Tibial nerve (tissue), 4 donors: ENCODE measurements at regions not wholly inside any gene's neighbourhood (a gene's known extent, or its start where the extent isn't known, plus 50 kb on each side); places are given as distances from the start of the nearest gene placed in this dataset.

Experiments
- DNase-seq, 2 donors: peaks; one replicate each; pipeline ENCODE4 v3.0.0-alpha.2; 2019; ENCODE audit warnings: low spot score in 2 of 2
- H3K27ac ChIP-seq, 4 donors: fragments of 200-600 bp; sonication (generic) in 3 of 4; one replicate each; pipeline ENCODE4 v1.5.1; 2017 to 2019; ENCODE audit warnings: mild to moderate bottlenecking in 1 of 4
- H3K27me3 ChIP-seq, 2 donors: fragments of 200-600 bp; sonication (generic) in 1 of 2; one replicate each; pipeline versions ENCODE4 v1.5.1 to v1.6.0; 2017 to 2019
- H3K36me3 ChIP-seq, 3 donors: fragments of 200-600 bp; sonication (generic); one replicate each; pipeline ENCODE4 v1.5.1; 2018 to 2019
- H3K4me1 ChIP-seq, 4 donors: fragments of 200-600 bp; sonication (generic) in 3 of 4; one replicate each; pipeline ENCODE4 v1.5.1; 2017 to 2019
- H3K4me3 ChIP-seq, 4 donors: fragments of 200-600 bp; sonication (generic) in 3 of 4; one replicate each; pipeline ENCODE4 v1.5.1; 2017 to 2019; ENCODE audit warnings: mild to moderate bottlenecking in 1 of 4, moderate library complexity in 1 of 4
- H3K9me3 ChIP-seq, 4 donors: fragments of 200-600 bp; sonication (generic) in 3 of 4; one replicate each; pipeline ENCODE4 v1.5.1; 2017 to 2019
- EP300 ChIP-seq, 2 donors: sonication (generic); formaldehyde crosslinking; IDR thresholded peaks; one replicate each; pipeline ENCODE4 v1.6.1; 2017; ENCODE audit warnings: antibody characterized with exemption in 2 of 2, mild to moderate bottlenecking in 1 of 2
- POLR2A ChIP-seq, 2 donors: fragments of 450-650 bp; IDR thresholded peaks; one replicate each; pipeline ENCODE4 v1.6.1; 2017; ENCODE audit warnings: antibody characterized with exemption in 2 of 2, mild to moderate bottlenecking in 2 of 2, moderate library complexity in 2 of 2
- WGBS, 2 donors: methylation state at CpG; one replicate each; pipeline ENCODE4 v1.1.5; 2018; 5-methylcytosine and 5-hydroxymethylcytosine counted together
- TF ChIP-seq, protein P1 (sequence below), 5 experiments: fragments of 200-600 bp in 3 of 5; fragments of 450-650 bp in 2 of 5; sonication (generic) in 3 of 5; IDR thresholded peaks; one replicate each; pipeline ENCODE4 v1.5.1; 2016 to 2019; ENCODE audit warnings: antibody characterized with exemption in 5 of 5, mild to moderate bottlenecking in 3 of 5, moderate library complexity in 2 of 5

DNA sequence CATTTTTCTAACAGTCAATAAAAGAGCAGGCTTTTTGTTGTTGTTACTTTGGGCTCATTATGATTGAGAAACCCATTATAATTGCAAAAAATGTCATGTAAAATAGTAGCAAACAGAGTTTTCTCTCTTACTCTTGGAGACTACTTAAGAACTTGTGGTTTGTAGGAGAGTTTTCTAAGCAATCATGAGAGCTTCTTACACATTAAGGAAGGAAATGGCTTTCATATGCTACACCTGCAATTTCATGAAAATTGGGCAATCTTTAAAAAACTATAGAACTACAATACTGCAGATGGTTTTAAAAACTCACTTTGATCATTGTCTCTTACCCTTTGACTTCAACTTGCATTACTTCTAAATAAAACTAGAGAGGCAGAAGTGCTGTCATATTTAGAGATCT is 701.8 kb downstream of the ZPLD1 start:
- H3K36me3 ChIP-seq: no peaks in the 10 kb centered on the region

DNA sequence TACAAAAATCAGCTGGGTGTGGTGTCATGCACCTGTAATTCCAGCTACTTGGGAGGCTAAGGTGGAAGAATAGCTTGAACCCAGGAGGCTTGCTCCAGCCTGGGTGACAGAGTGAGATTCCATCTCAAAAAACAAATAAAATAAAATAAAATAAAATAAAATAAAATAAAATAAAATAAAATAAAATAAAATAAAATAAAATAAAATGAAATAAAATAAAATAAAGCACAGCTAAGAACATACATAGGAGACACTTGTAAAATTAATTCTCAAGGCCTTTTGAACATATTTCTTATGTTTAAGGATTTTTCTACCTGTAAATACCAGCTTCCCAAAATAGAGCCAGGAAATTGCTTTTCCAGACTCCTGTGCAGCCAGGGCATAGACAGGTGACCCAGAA is 703.0 kb downstream of the ZPLD1 start:
- no peaks in the 10 kb centered on the region for H3K4me1 ChIP-seq
- no peak overlapping the region for H3K4me3 ChIP-seq
- H3K9me3 ChIP-seq: no peaks in the 10 kb centered on the region
- DNase-seq: no peak
- no peaks in the 10 kb centered on the region for H3K36me3 ChIP-seq
- H3K27ac ChIP-seq: no peak overlapping the region
- no peaks in the 10 kb centered on the region for H3K27me3 ChIP-seq
- no peak for TF ChIP-seq POLR2A (IDR thresholded peaks at IDR 0.05)
- TF ChIP-seq EP300 (IDR thresholded peaks at IDR 0.05): no peak
- TF ChIP-seq, protein P1, sequence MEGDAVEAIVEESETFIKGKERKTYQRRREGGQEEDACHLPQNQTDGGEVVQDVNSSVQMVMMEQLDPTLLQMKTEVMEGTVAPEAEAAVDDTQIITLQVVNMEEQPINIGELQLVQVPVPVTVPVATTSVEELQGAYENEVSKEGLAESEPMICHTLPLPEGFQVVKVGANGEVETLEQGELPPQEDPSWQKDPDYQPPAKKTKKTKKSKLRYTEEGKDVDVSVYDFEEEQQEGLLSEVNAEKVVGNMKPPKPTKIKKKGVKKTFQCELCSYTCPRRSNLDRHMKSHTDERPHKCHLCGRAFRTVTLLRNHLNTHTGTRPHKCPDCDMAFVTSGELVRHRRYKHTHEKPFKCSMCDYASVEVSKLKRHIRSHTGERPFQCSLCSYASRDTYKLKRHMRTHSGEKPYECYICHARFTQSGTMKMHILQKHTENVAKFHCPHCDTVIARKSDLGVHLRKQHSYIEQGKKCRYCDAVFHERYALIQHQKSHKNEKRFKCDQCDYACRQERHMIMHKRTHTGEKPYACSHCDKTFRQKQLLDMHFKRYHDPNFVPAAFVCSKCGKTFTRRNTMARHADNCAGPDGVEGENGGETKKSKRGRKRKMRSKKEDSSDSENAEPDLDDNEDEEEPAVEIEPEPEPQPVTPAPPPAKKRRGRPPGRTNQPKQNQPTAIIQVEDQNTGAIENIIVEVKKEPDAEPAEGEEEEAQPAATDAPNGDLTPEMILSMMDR (IDR thresholded peaks at IDR 0.05): no peak

More for the DNA sequence above, 701.8 kb downstream of the ZPLD1 start:
- Histone ChIP-seq H3K4me1 (no peaks in the 10 kb centered on the region), H3K4me3 (no peak overlapping the region), H3K27me3 (no peaks in the 10 kb centered on the region), H3K9me3 (no peaks in the 10 kb centered on the region), H3K27ac (no peak overlapping the region)
- TF ChIP-seq EP300 (IDR thresholded peaks at IDR 0.05) (no peak), POLR2A (IDR thresholded peaks at IDR 0.05) (no peak)
- TF ChIP-seq, protein P1 (IDR thresholded peaks at IDR 0.05): no peak
- DNase-seq: no peak

DNA sequence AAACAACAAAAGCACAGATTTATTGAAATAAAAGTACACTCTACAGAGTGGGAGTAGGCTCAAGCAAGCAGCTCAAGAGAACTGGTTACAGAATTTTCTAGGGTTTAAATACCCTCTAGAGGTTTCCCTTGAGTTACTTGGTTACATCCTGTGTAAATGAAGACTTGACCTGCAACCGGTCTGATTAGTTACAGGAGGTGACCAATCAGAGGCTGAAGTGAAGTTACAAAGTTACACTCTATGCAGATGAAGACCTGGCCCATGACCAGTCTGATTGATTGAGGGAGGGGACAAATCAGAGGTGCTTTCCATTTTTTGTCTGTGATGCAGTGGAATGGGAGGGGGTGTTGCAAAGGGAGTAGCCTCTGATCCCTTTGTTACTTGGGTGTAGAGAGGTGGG is 723.4 kb downstream of the ZPLD1 start:
- Histone ChIP-seq H3K27ac (no peak overlapping the region), H3K27me3 (no peaks in the 10 kb centered on the region), H3K4me1 (no peaks in the 10 kb centered on the region), H3K36me3 (no peaks in the 10 kb centered on the region), H3K4me3 (no peak overlapping the region), H3K9me3 (no peaks in the 10 kb centered on the region)
- no peak for DNase-seq
- TF ChIP-seq EP300 (IDR thresholded peaks at IDR 0.05) (no peak), POLR2A (IDR thresholded peaks at IDR 0.05) (no peak)
- TF ChIP-seq, protein P1 (IDR thresholded peaks at IDR 0.05): no peak
- WGBS, 2 donors: 52 to 68% methylated on average over 1 of the region's 1 CpG

DNA sequence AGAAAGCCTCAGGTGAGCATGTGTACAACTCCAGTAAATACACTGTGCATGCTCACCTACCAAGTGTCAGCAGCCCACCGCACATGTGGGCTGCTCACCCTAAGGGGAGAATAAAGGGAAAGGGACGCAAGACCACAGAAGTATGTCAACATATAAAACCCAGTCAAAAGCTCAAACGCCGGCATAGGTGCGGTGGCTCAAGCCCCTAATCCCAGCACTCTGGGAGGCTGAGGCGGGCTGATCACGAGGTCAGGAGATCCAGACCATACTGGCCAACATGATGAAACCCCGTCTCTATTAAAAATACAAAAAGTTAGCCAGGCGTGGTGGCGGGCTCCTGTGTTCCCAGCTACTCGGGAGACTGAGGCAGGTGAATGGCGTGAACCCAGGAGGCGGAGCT is 732.1 kb downstream of the ZPLD1 start:
- TF ChIP-seq, protein P1 (IDR thresholded peaks at IDR 0.05): no peak
- TF ChIP-seq EP300 (IDR thresholded peaks at IDR 0.05) (no peak), POLR2A (IDR thresholded peaks at IDR 0.05) (no peak)
- DNase-seq: no peak

DNA sequence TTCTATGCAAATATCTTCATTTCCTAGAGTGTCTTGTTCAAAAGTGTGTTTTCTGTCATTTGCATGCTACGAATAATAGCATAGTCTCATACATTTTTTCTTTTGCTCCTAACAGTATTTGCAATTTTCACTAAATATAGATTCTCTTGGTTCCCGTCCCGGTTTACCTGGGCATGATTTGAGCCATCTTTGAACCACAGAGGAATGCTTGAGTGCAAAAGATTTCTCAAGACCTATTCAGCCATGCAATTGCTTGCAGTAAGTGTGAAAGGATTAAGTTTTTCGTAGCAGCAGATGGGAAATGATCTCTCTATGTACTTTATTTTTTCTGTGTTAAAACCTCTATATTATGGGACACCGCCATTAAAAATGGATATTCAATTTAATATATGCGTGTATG is 733.0 kb downstream of the ZPLD1 start:
- H3K36me3 ChIP-seq: no peaks in the 10 kb centered on the region
- H3K27me3 ChIP-seq: no peaks in the 10 kb centered on the region
- no peak overlapping the region for H3K4me3 ChIP-seq
- no peak for DNase-seq
- no peak for TF ChIP-seq EP300 (IDR thresholded peaks at IDR 0.05)
- no peak for TF ChIP-seq POLR2A (IDR thresholded peaks at IDR 0.05)
- TF ChIP-seq, protein P1 (IDR thresholded peaks at IDR 0.05): no peak
- no peaks in the 10 kb centered on the region for H3K9me3 ChIP-seq
- no peak overlapping the region for H3K27ac ChIP-seq
- H3K4me1 ChIP-seq: no peaks in the 10 kb centered on the region
- WGBS, 2 donors: 79 to 90% methylated on average over 6 of the region's 6 CpGs

More for the DNA sequence above, 732.1 kb downstream of the ZPLD1 start:
- Histone ChIP-seq H3K9me3 (no peaks in the 10 kb centered on the region), H3K27me3 (no peaks in the 10 kb centered on the region), H3K27ac (no peak overlapping the region), H3K4me3 (no peak overlapping the region), H3K36me3 (no peaks in the 10 kb centered on the region), H3K4me1 (no peaks in the 10 kb centered on the region)
- WGBS, 2 donors: 89 to 93% methylated on average over 13 of the region's 13 CpGs
